Brain microvascular endothelial cell (primary cell): ENCODE measurements at regions not wholly inside any gene's neighbourhood (a gene's known extent, or its start where the extent isn't known, plus 50 kb on each side); places are given as distances from the start of the nearest gene placed in this dataset.

Source experiments
- DNase-seq: peaks from one replicate; pipeline ENCODE4 v3.0.0-alpha.2; 2020
- H3K27ac ChIP-seq: fragments of 250-450 bp; sonication (Bioruptor Pico); 2 replicates; pipeline ENCODE4 v1.5.1; 2020; ENCODE audit warnings: mild to moderate bottlenecking, moderate library complexity
- H3K27me3 ChIP-seq: fragments of 250-450 bp; sonication (Bioruptor Pico); replicated peaks from 2 replicates; pipeline ENCODE4 v1.5.1; 2020; ENCODE audit warnings: mild to moderate bottlenecking
- H3K36me3 ChIP-seq: fragments of 250-450 bp; sonication (Bioruptor Pico); replicated peaks from 2 replicates; pipeline ENCODE4 v1.5.1; 2020; ENCODE audit warnings: mild to moderate bottlenecking
- H3K4me3 ChIP-seq: 2 replicates; pipeline ENCODE4 v1.5.1; 2011; ENCODE audit warnings: low read depth, mild to moderate bottlenecking, control low read depth, low read length, moderate library complexity
- CTCF ChIP-seq: IDR thresholded peaks from 2 replicates; pipeline ENCODE4 v1.5.1; 2011; ENCODE audit warnings: low read depth, mild to moderate bottlenecking, moderate library complexity, low read length, control low read depth, inconsistent platforms; ENCODE audit errors: missing control alignments
- in situ Hi-C: cut with HindIII; loops from 2 replicates; pipeline ENCODE4 v1.10.0; 2017; ENCODE audit warnings: low sequenced_read_pairs, low pct_ligation_motif_present

GRCh38 chr1:106049595-106049994, 1006.9 kb upstream of the PRMT6 start:
- in situ Hi-C loops: no loop called here
- no peak for TF ChIP-seq CTCF
- H3K36me3 ChIP-seq: no peaks in the 10 kb centered on the region

GRCh38 chr1:106055855-106056254, 1000.6 kb upstream of the PRMT6 start:
- in situ Hi-C loops: no loop called here
- H3K27me3 ChIP-seq: no peaks in the 10 kb centered on the region
- H3K27ac ChIP-seq: no peak overlapping the region
- no peak for DNase-seq
- H3K36me3 ChIP-seq: no peaks in the 10 kb centered on the region
- TF ChIP-seq CTCF: no peak
- H3K4me3 ChIP-seq: no peak overlapping the region

More at GRCh38 chr1:106049595-106049994, 1006.9 kb upstream of the PRMT6 start:
- Histone ChIP-seq H3K4me3 (no peak overlapping the region), H3K27ac (no peak overlapping the region), H3K27me3 (no peaks in the 10 kb centered on the region)
- DNase-seq: no peak

GRCh38 chr1:106061586-106062495, 994.6 kb upstream of the PRMT6 start:
- Histone ChIP-seq H3K27ac (no peak overlapping the region), H3K4me3 (no peak overlapping the region), H3K36me3 (no peaks in the 10 kb centered on the region), H3K27me3 (no peaks in the 10 kb centered on the region)
- in situ Hi-C loops: no loop called here
- no peak for TF ChIP-seq CTCF
- no peak for DNase-seq

GRCh38 chr1:106063510-106063909, 993.0 kb upstream of the PRMT6 start:
- TF ChIP-seq CTCF: no peak
- no peak overlapping the region for H3K4me3 ChIP-seq
- no peak for DNase-seq
- no peak overlapping the region for H3K27ac ChIP-seq
- in situ Hi-C loops: no loop called here
- H3K27me3 ChIP-seq: no peaks in the 10 kb centered on the region
- H3K36me3 ChIP-seq: no peaks in the 10 kb centered on the region

GRCh38 chr1:106072909-106073600, 983.4 kb upstream of the PRMT6 start:
- Histone ChIP-seq H3K36me3 (no peaks in the 10 kb centered on the region), H3K4me3 (no peak overlapping the region), H3K27ac (no peak overlapping the region), H3K27me3 (no peaks in the 10 kb centered on the region)
- TF ChIP-seq CTCF: no peak
- no peak for DNase-seq
- in situ Hi-C loops: no loop called here
